HepG2 (cell line): ENCODE measurements at regions not wholly inside any gene's neighbourhood (a gene's known extent, or its start where the extent isn't known, plus 50 kb on each side); places are given as distances from the start of the nearest gene placed in this dataset.

ENCODE experiments used
- ATAC-seq: fragments of 200-7000 bp; cut with Tn5 transposase; 3 replicates; pipeline ENCODE4 v1.9.1; 2020; ENCODE audit warnings: mild to moderate bottlenecking, moderate library complexity
- BruUV-seq: library from RNA; stranded (reverse); fragments of 400-500 nt; replicated peaks from 2 replicates; lab custom pipeline; 2021; lab: Mats Ljungman, UMichigan
- CTCF ChIA-PET: fragments of 300-600 bp; formaldehyde crosslinking; extraction: SDS; loops from one replicate; lab custom pipeline; 2021; ENCODE audit warnings: low total read pairs, inconsistent platforms, low intra/inter-chr PET ratio; lab: Yijun Ruan, JAX
- POLR2A ChIA-PET: fragments of 350-600 bp; sonication (Branson Sonifier 250); formaldehyde crosslinking; loops from one replicate; lab custom pipeline; 2020; ENCODE audit warnings: antibody characterized with exemption, inconsistent platforms; lab: Yijun Ruan, JAX
- DNase-seq: peaks from one replicate; pipeline ENCODE4 v3.0.0-alpha.2; 2015; ENCODE audit warnings: low spot score
- FAIRE-seq: peaks from 3 replicates; lab custom pipeline; 2011; peaks lifted over from hg19 to GRCh38; lab: Jason Lieb, UNC
- H2AFZ ChIP-seq: one replicate; pipeline ENCODE4 v1.6.1; 2011; ENCODE audit warnings: low read length, inconsistent platforms
- H3K27ac ChIP-seq: fragments of 300-600 bp; 3 replicates; pipeline ENCODE4 v1.8.0; 2011; ENCODE audit warnings: mixed run types, mild to moderate bottlenecking, mixed read lengths, low read length, inconsistent platforms; ENCODE audit not compliant: insufficient read depth; ENCODE audit errors: extremely low read length
- H3K27me3 ChIP-seq, 2 experiments: fragments of 200-600 bp in 1 of 2; 2 replicates in 1 of 2; 3 replicates in 1 of 2; pipeline versions ENCODE4 v1.6.0 to v1.8.0; 2011; ENCODE audit warnings: low read length in 2 of 2, mild to moderate bottlenecking in 2 of 2, moderate library complexity in 2 of 2, inconsistent platforms in 1 of 2; ENCODE audit not compliant: insufficient read depth in 2 of 2, control insufficient read depth in 1 of 2
- H3K36me3 ChIP-seq, 2 experiments: fragments of 200-600 bp in 1 of 2; replicated peaks in 1 of 2; 2 replicates in 1 of 2; 3 replicates in 1 of 2; pipeline versions ENCODE4 v1.5.1 to v1.8.0; 2011; ENCODE audit warnings: low read length in 2 of 2, inconsistent platforms in 1 of 2; ENCODE audit not compliant: insufficient read depth in 2 of 2, control insufficient read depth in 1 of 2
- H3K4me1 ChIP-seq: 2 replicates; pipeline ENCODE4 v1.5.1; 2012; ENCODE audit warnings: low read length, inconsistent platforms; ENCODE audit not compliant: insufficient read depth
- H3K4me2 ChIP-seq: 2 replicates; pipeline ENCODE4 v1.6.0; 2011; ENCODE audit warnings: low read depth, low read length, inconsistent platforms
- H3K4me3 ChIP-seq, 3 experiments: fragments of 200-600 bp in 1 of 3; sonication (generic), shearing (Covaris generic) in 1 of 3; replicated peaks in 1 of 3; 2 replicates each; pipeline ENCODE4 v1.5.1; 2011 to 2016; ENCODE audit warnings: low read length in 3 of 3, inconsistent platforms in 2 of 3, low read depth in 2 of 3, mild to moderate bottlenecking in 2 of 3, control low read depth in 1 of 3, mixed read lengths in 1 of 3; ENCODE audit not compliant: insufficient read depth in 1 of 3
- H3K79me2 ChIP-seq: one replicate; pipeline ENCODE4 v1.6.1; 2011; ENCODE audit warnings: low read length, inconsistent platforms; ENCODE audit not compliant: insufficient read depth
- H3K9ac ChIP-seq: 2 replicates; pipeline ENCODE4 v1.6.0; 2011; ENCODE audit warnings: mild to moderate bottlenecking, low read depth, low read length, inconsistent platforms; ENCODE audit not compliant: insufficient read depth
- H3K9me3 ChIP-seq: 2 replicates; pipeline ENCODE4 v1.5.1; 2012; ENCODE audit warnings: mild to moderate bottlenecking, low read length
- H4K20me1 ChIP-seq: 2 replicates; pipeline ENCODE4 v1.6.0; 2011; ENCODE audit warnings: inconsistent platforms, mild to moderate bottlenecking, low read length, moderate library complexity; ENCODE audit not compliant: insufficient read depth
- JUN ChIP-seq: sonication (generic); formaldehyde crosslinking; IDR thresholded peaks from 2 replicates; pipeline ENCODE4 v1.4.0; 2020; ENCODE audit warnings: mild to moderate bottlenecking, missing genetic modification reagents
- NRL ChIP-seq: sonication (generic); formaldehyde crosslinking; IDR thresholded peaks from 2 replicates; pipeline ENCODE4 v1.5.0; 2020; ENCODE audit warnings: missing genetic modification reagents, mild to moderate bottlenecking, moderate library complexity, borderline replicate concordance
- RARG ChIP-seq: sonication (generic); formaldehyde crosslinking; IDR thresholded peaks from 2 replicates; pipeline ENCODE4 v1.4.0; 2020; ENCODE audit warnings: low read depth, mild to moderate bottlenecking, missing genetic modification reagents
- ZNF260 ChIP-seq: sonication (generic); formaldehyde crosslinking; IDR thresholded peaks from 2 replicates; pipeline ENCODE4 v1.4.0; 2020; ENCODE audit warnings: missing genetic modification reagents, low read depth, mild to moderate bottlenecking, borderline replicate concordance
- ZNF841 ChIP-seq: sonication (generic); formaldehyde crosslinking; IDR thresholded peaks from 2 replicates; pipeline ENCODE4 v1.8.1; 2023; ENCODE audit warnings: missing genetic modification reagents, borderline replicate concordance
- in situ Hi-C: cut with HindIII; loops from 2 replicates; pipeline ENCODE4 v1.10.0; 2017; ENCODE audit warnings: low pct_unique_long_range_greater_than_20kb; ENCODE audit not compliant: extremely low pct_ligation_motif_present
- intact Hi-C: fragments of 100-400 bp; cut with micrococcal nuclease; formaldehyde crosslinking; loops from one replicate; pipeline ENCODE4 v1.10.0; 2022; ENCODE audit not compliant: unreplicated experiment
- TF ChIP-seq, protein P1 (sequence below), 2 experiments: IDR thresholded peaks; 2 replicates each; pipeline ENCODE4 v1.6.1; 2011 to 2012; ENCODE audit warnings: low read length in 2 of 2, borderline replicate concordance in 1 of 2, low read depth in 1 of 2, mild to moderate bottlenecking in 1 of 2, moderate library complexity in 1 of 2

DNA sequence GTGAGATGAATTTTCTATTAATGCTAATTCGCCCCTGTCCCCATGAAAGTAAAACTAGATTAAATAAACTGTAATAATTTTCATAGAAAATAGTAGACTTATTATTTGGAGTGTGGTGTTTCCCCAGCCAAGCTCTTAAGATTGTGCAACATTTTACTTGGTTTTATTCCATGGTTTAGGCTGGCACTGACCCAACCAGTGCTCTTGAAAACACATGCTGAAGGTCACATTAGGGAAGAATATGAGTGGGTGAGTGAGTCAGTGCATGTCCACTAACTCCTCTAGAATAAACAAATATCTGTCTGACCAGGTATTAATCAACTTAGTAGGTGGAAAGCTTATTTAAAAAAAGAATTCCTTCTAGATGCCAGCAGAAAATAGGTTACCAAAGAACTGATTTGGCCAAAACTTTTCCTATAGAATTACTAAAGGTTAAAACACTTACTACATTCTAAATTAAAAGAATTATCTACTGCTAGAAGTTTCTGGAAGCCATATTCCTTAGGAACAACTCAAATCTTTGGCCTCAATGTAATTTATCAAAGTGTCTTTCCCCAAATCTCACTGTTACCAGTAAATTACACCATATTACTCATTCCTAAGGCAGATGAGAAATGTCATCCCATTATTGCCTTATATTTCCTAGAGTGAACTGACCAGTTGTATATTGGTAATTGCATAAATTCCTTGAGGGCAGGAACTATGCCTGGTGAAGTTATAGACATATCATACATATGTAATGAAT lies 89.7 kb upstream of the RGS1 start (continued):
- TF ChIP-seq, protein P1, sequence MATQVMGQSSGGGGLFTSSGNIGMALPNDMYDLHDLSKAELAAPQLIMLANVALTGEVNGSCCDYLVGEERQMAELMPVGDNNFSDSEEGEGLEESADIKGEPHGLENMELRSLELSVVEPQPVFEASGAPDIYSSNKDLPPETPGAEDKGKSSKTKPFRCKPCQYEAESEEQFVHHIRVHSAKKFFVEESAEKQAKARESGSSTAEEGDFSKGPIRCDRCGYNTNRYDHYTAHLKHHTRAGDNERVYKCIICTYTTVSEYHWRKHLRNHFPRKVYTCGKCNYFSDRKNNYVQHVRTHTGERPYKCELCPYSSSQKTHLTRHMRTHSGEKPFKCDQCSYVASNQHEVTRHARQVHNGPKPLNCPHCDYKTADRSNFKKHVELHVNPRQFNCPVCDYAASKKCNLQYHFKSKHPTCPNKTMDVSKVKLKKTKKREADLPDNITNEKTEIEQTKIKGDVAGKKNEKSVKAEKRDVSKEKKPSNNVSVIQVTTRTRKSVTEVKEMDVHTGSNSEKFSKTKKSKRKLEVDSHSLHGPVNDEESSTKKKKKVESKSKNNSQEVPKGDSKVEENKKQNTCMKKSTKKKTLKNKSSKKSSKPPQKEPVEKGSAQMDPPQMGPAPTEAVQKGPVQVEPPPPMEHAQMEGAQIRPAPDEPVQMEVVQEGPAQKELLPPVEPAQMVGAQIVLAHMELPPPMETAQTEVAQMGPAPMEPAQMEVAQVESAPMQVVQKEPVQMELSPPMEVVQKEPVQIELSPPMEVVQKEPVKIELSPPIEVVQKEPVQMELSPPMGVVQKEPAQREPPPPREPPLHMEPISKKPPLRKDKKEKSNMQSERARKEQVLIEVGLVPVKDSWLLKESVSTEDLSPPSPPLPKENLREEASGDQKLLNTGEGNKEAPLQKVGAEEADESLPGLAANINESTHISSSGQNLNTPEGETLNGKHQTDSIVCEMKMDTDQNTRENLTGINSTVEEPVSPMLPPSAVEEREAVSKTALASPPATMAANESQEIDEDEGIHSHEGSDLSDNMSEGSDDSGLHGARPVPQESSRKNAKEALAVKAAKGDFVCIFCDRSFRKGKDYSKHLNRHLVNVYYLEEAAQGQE (IDR thresholded peaks at IDR 0.05; ENCODE audit: borderline replicate concordance in 1 of 2, low read depth in 1 of 2, low read length in 2 of 2) = no peak
- TF ChIP-seq NRL (CRISPR knock-in tag) = no peak

DNA sequence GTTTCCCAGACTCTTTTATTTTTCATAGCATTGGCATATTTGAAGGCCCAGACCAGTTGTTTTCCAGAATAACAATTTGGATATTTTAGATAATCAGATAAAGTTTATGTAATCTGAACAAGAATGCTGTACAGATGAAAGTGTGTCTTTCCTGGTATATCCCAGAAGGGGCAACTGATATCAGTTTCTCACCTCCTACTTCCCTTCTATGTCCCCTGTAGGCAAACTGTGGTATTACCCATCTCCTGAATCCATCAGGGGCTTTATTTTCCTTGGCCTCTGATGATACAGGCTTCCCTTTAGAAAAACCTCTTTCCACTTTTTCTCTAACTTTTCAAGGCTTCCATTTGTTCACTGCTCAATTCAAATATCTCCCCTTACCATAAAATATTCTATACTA lies 87.5 kb upstream of the RGS1 start:
- peak; percentile 9 for DNase-seq
- FAIRE-seq = no peak
- POLR2A ChIA-PET = no interaction called here
- H3K36me3 ChIP-seq = no peaks in the 10 kb centered on the region
- ATAC-seq = peak; percentile 61
- no peaks in the 10 kb centered on the region for H3K27me3 ChIP-seq
- TF ChIP-seq RARG = no peak
- no peak for TF ChIP-seq ZNF841 (CRISPR knock-in tag)
- TF ChIP-seq ZNF260 (CRISPR knock-in tag) = no peak
- TF ChIP-seq JUN = no peak
- no peak overlapping the region for H3K4me3 ChIP-seq
- no peaks in the 10 kb centered on the region for H3K4me1 ChIP-seq
- no peak overlapping the region for H2AFZ ChIP-seq
- BruUV-seq = no TSS peak
- H3K27ac ChIP-seq = no peak overlapping the region
- H3K4me2 ChIP-seq = no peak overlapping the region
- H3K9ac ChIP-seq = no peak overlapping the region
- in situ Hi-C loops (loop anchor here (25.0 kb wide), 1 partner anchor 274 kb away; no protein-coding TSS in a partner anchor), intact Hi-C loops (no loop called here)
- CTCF ChIA-PET = no interaction called here
- no peaks in the 10 kb centered on the region for H3K9me3 ChIP-seq
- H3K79me2 ChIP-seq = no peaks in the 10 kb centered on the region
- H4K20me1 ChIP-seq = no peaks in the 10 kb centered on the region
